SK-N-SH (cell line): ENCODE measurements at regions not wholly inside any gene's neighbourhood (a gene's known extent, or its start where the extent isn't known, plus 50 kb on each side); places are given as distances from the start of the nearest gene placed in this dataset.

Experiments used
- CTCF ChIA-PET: fragments of 300-600, 350-600 bp; formaldehyde crosslinking; extraction: SDS; loops from one replicate; lab custom pipeline; 2021; lab: Yijun Ruan, JAX
- POLR2A ChIA-PET: fragments of 350-600 bp; sonication (Branson Sonifier 250); formaldehyde crosslinking; extraction: SDS; loops from one replicate; lab custom pipeline; 2020; ENCODE audit warnings: antibody characterized with exemption, inconsistent platforms; lab: Yijun Ruan, JAX
- DNase-seq: peaks from one replicate; pipeline ENCODE4 v3.0.0; 2012
- H2AFZ ChIP-seq: fragments of 200-600 bp; sonication (generic); 2 replicates; pipeline ENCODE4 v1.8.1; 2016; ENCODE audit warnings: antibody characterized with exemption, mild to moderate bottlenecking, low read depth
- H3F3A ChIP-seq: fragments of 200-600 bp; sonication (generic); replicated peaks from 2 replicates; pipeline ENCODE3; 2016; ENCODE audit warnings: antibody characterized with exemption, mild to moderate bottlenecking; ENCODE audit not compliant: insufficient read depth
- H3K27ac ChIP-seq, 2 experiments: fragments of 200-500 bp in 1 of 2; fragments of 200-600 bp in 1 of 2; sonication (Bioruptor generic) in 1 of 2; sonication (generic), shearing (Covaris generic) in 1 of 2; 2 replicates each; pipeline versions ENCODE4 v1.5.1 to v1.6.1; 2014 to 2016; ENCODE audit warnings: low read depth in 2 of 2, inconsistent platforms in 1 of 2, low read length in 1 of 2, mild to moderate bottlenecking in 1 of 2, mixed read lengths in 1 of 2
- H3K27me3 ChIP-seq: fragments of 200-600 bp; sonication (generic), shearing (Covaris generic); 2 replicates; pipeline ENCODE4 v1.6.1; 2016; ENCODE audit warnings: mixed run types; ENCODE audit not compliant: insufficient read depth
- H3K36me3 ChIP-seq, 2 experiments: fragments of 200-500 bp in 1 of 2; fragments of 200-600 bp in 1 of 2; sonication (Bioruptor generic) in 1 of 2; sonication (generic) in 1 of 2; replicated peaks in 1 of 2; 2 replicates each; pipeline versions ENCODE3 to v1.5.1; 2014 to 2016; ENCODE audit warnings: low read length in 1 of 2, mild to moderate bottlenecking in 1 of 2; ENCODE audit not compliant: insufficient read depth in 2 of 2, control insufficient read depth in 1 of 2
- H3K4me1 ChIP-seq, 2 experiments: fragments of 200-500 bp in 1 of 2; fragments of 200-600 bp in 1 of 2; sonication (Bioruptor generic) in 1 of 2; sonication (generic), shearing (Covaris generic) in 1 of 2; 2 replicates each; pipeline versions ENCODE4 v1.5.1 to v1.6.1; 2014 to 2016; ENCODE audit warnings: low read depth in 1 of 2, low read length in 1 of 2, mixed run types in 1 of 2; ENCODE audit not compliant: insufficient read depth in 2 of 2, control insufficient read depth in 1 of 2
- H3K4me2 ChIP-seq: fragments of 200-600 bp; sonication (generic), shearing (Covaris generic); 2 replicates; pipeline ENCODE4 v1.6.1; 2017; ENCODE audit warnings: mixed run types
- H3K4me3 ChIP-seq, 2 experiments: fragments of 200-500 bp in 1 of 2; fragments of 200-600 bp in 1 of 2; sonication (Bioruptor generic) in 1 of 2; sonication (generic), shearing (Covaris generic) in 1 of 2; 2 replicates each; pipeline versions ENCODE4 v1.5.1 to v1.8.1; 2014 to 2016; ENCODE audit warnings: low read depth in 2 of 2, inconsistent platforms in 1 of 2, low read length in 1 of 2, mild to moderate bottlenecking in 1 of 2, mixed read lengths in 1 of 2, moderate library complexity in 1 of 2
- H3K79me2 ChIP-seq: fragments of 200-600 bp; sonication (generic); 2 replicates; pipeline ENCODE4 v1.8.1; 2017; ENCODE audit warnings: mild to moderate bottlenecking; ENCODE audit not compliant: insufficient read depth
- H3K9ac ChIP-seq: fragments of 200-600 bp; sonication (generic); 2 replicates; pipeline ENCODE4 v1.6.1; 2017; ENCODE audit warnings: mixed run types
- H3K9me2 ChIP-seq: fragments of 200-600 bp; sonication (generic); 2 replicates; pipeline ENCODE4 v1.6.1; 2017; ENCODE audit warnings: mixed run types
- H3K9me3 ChIP-seq: fragments of 200-600 bp; sonication (generic); 2 replicates; pipeline ENCODE4 v1.6.1; 2017; ENCODE audit warnings: mixed run types, mild to moderate bottlenecking, moderate library complexity
- H4K20me1 ChIP-seq: fragments of 200-600 bp; sonication (generic); 2 replicates; pipeline ENCODE4 v1.6.1; 2017; ENCODE audit warnings: mild to moderate bottlenecking, mixed run types; ENCODE audit not compliant: insufficient read depth
- ELF1 ChIP-seq: IDR thresholded peaks from 2 replicates; pipeline ENCODE4 v1.4.0; 2012
- EP300 ChIP-seq, 2 experiments: IDR thresholded peaks; 2 replicates each; pipeline versions ENCODE4 v1.4.0 to v1.6.1; 2012; ENCODE audit warnings: borderline replicate concordance in 1 of 2, low read depth in 1 of 2, low read length in 1 of 2
- FOSL2 ChIP-seq: IDR thresholded peaks from 2 replicates; pipeline ENCODE4 v1.4.0; 2012; ENCODE audit warnings: low read depth, mild to moderate bottlenecking, moderate library complexity, borderline replicate concordance
- FOXM1 ChIP-seq: IDR thresholded peaks from 2 replicates; pipeline ENCODE4 v1.4.0; 2012; ENCODE audit warnings: low read depth, mild to moderate bottlenecking
- GATA2 ChIP-seq: sonication (generic); formaldehyde crosslinking; IDR thresholded peaks from 2 replicates; pipeline ENCODE4 v1.5.0; 2020; ENCODE audit warnings: mild to moderate bottlenecking, missing genetic modification reagents
- IRF3 ChIP-seq: fragments of 150-350 bp; IDR thresholded peaks from 2 replicates; pipeline ENCODE4 v1.6.1; 2016; ENCODE audit warnings: mild to moderate bottlenecking, low read depth, low read length
- PBX3 ChIP-seq: IDR thresholded peaks from 2 replicates; pipeline ENCODE4; 2012
- RAD21 ChIP-seq: IDR thresholded peaks from 2 replicates; pipeline ENCODE4 v1.6.1; 2012; ENCODE audit warnings: mild to moderate bottlenecking, low read length
- RCOR1 ChIP-seq: fragments of 150-350 bp; IDR thresholded peaks from 2 replicates; pipeline ENCODE4 v1.6.1; 2017; ENCODE audit warnings: antibody characterized with exemption, low read length
- RXRA ChIP-seq: IDR thresholded peaks from 2 replicates; pipeline ENCODE4 v1.4.0; 2012; ENCODE audit warnings: low read depth, mild to moderate bottlenecking, borderline replicate concordance
- SIN3A ChIP-seq: IDR thresholded peaks from 2 replicates; pipeline ENCODE4 v1.6.1; 2012; ENCODE audit warnings: low read depth, mild to moderate bottlenecking, low read length, moderate library complexity, borderline replicate concordance
- SMC3 ChIP-seq: IDR thresholded peaks from 2 replicates; pipeline ENCODE4 v1.6.1; 2012; ENCODE audit warnings: low read depth, low read length, improper control_type of control experiment
- TAF1 ChIP-seq: IDR thresholded peaks from 2 replicates; pipeline ENCODE4 v1.6.1; 2012; ENCODE audit warnings: low read depth, mild to moderate bottlenecking, low read length, moderate library complexity, borderline replicate concordance
- WGBS: methylation state at CpG from one replicate; pipeline ENCODE4 v1.1.6; 2017; ENCODE audit warnings: low lambda C conversion rate; 5-methylcytosine and 5-hydroxymethylcytosine counted together

DNA sequence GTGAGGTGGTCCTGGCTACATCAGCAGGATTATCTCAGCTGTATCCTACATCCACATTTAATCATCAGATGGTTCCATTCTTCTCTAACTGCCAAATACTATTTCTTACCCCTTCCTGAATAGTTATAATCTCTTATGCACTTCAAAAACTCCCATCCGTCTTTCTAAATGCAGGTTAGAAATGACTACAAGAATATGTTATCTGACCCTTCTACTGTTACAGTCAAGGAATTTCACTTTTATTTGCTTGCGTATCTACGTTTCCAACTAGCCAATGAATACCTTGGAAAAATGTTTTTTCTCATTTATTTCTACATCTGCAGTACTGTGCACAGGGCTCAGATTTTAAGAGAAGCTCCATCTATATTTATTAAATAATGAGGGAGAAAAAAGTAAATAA, 709.9 kb downstream of the KCNT2 start:
- TF ChIP-seq TAF1 = no peak
- no peak for TF ChIP-seq IRF3
- TF ChIP-seq SIN3A = no peak
- no peak for TF ChIP-seq ELF1
- Histone ChIP-seq H3K4me1 (no peaks in the 10 kb centered on the region; a peak in 1 of 4 replicates), H3K27me3 (no peaks in the 10 kb centered on the region), H3K4me2 (no peak overlapping the region), H3K9me3 (no peaks in the 10 kb centered on the region), H3F3A (no peaks in the 10 kb centered on the region), H3K27ac (no peak overlapping the region), H2AFZ (no peak overlapping the region), H3K79me2 (no peaks in the 10 kb centered on the region), H3K4me3 (no peak overlapping the region), H3K36me3 (no peaks in the 10 kb centered on the region), H3K9ac (no peak overlapping the region), H3K9me2 (no peaks in the 10 kb centered on the region), H4K20me1 (no peaks in the 10 kb centered on the region)
- no peak for DNase-seq
- CTCF ChIA-PET = interaction anchor here (1.5 kb wide), 1 partner anchor 419 kb away, joined by 4 read pairs; no protein-coding TSS in a partner anchor
- WGBS = 77% methylated on average over 3 of the region's 3 CpGs
- POLR2A ChIA-PET = no interaction called here

DNA sequence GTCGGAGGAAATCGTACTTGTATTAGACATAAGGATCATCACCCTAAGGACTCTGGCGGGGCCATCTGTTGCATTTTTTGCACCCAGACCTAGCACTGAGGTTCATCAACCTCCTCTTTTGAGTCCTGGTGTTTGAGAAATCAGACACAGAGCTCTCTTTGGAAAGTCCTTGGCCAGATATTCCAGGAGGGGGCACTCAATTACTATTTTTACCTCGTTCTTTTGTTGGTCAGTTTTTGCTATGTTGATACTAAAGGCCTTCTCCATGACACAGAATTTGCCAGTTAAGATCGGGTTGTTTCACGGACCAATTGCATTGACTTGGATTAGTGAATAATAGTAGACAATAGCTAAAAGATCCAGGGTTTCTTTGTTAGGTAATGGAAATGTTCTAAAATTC, 711.2 kb downstream of the KCNT2 start:
- no peaks in the 10 kb centered on the region for H3K27me3 ChIP-seq
- CTCF ChIA-PET = interaction anchor here (0.7 to 1.7 kb wide), 5 partner anchors 9 to 420 kb away, joined by 3 to 5 read pairs (median 4); no protein-coding TSS in a partner anchor
- 68% methylated on average over 6 of the region's 6 CpGs for WGBS

DNA sequence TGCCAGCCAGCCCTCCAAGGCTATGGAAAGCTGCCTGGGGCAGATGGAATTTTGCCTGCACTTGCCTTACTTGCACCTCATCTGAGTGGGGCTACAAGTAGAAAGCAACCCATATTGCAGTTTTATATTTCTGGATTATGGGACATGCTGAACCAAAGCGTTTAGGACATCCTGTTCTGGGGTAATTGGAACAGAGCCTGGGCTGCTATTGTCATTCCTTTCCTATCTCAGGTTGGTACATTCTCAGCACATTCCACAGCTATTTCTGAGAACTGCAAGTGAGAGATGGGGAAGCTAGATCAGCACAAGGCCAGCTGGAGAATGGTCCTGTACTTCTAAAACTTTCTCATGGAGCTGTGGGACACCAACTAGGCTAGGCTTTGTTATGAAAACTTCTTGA, 713.8 kb downstream of the KCNT2 start:
- Histone ChIP-seq H2AFZ (no peak overlapping the region), H3K4me1 (no peaks in the 10 kb centered on the region; a peak in 1 of 4 replicates), H3K36me3 (no peaks in the 10 kb centered on the region), H4K20me1 (no peaks in the 10 kb centered on the region), H3K4me2 (no peak overlapping the region), H3F3A (no peaks in the 10 kb centered on the region), H3K27ac (no peak overlapping the region; a peak in 1 of 4 replicates), H3K9me2 (no peaks in the 10 kb centered on the region), H3K79me2 (no peaks in the 10 kb centered on the region), H3K9me3 (no peaks in the 10 kb centered on the region), H3K9ac (no peak overlapping the region), H3K4me3 (no peak overlapping the region), H3K27me3 (no peaks in the 10 kb centered on the region)
- ChIA-PET CTCF (interaction anchor here (1.1 kb wide), 1 partner anchor 1392 kb away, joined by 3 read pairs; no protein-coding TSS in a partner anchor), POLR2A (no interaction called here)
- TF ChIP-seq EP300 (IDR thresholded peaks at IDR 0.05; ENCODE audit: borderline replicate concordance in 1 of 2, low read depth in 1 of 2, low read length in 1 of 2) = no peak
- TF ChIP-seq RXRA = no peak
- TF ChIP-seq SMC3 = no peak
- no peak for TF ChIP-seq FOXM1
- TF ChIP-seq RCOR1 = no peak
- WGBS = 17% methylated on average over 1 of the region's 1 CpG
- DNase-seq = no peak

More for the DNA sequence above, 711.2 kb downstream of the KCNT2 start:
- Histone ChIP-seq H3K9me3 (no peaks in the 10 kb centered on the region), H3K36me3 (no peaks in the 10 kb centered on the region), H2AFZ (no peak overlapping the region), H3K27ac (no peak overlapping the region), H3K4me3 (no peak overlapping the region), H3K9me2 (no peaks in the 10 kb centered on the region), H3K79me2 (no peaks in the 10 kb centered on the region), H3K4me2 (no peak overlapping the region), H3F3A (no peaks in the 10 kb centered on the region), H3K9ac (no peak overlapping the region), H4K20me1 (no peaks in the 10 kb centered on the region), H3K4me1 (no peaks in the 10 kb centered on the region; a peak in 1 of 4 replicates)
- TF ChIP-seq TAF1 (no peak), PBX3 (no peak), SMC3 (peak; percentile 21; the same call in 1 of the 2 replicates), RAD21 (peak; percentile 55), FOSL2 (no peak), GATA2 (CRISPR knock-in tag) (no peak)
- POLR2A ChIA-PET = no interaction called here
- DNase-seq = no peak
